ENCODE measurements at regions not wholly inside any gene's neighbourhood (a gene's known extent, or its start where the extent isn't known, plus 50 kb on each side); places are given as distances from the start of the nearest gene placed in this dataset.

- FAIRE-seq (no peak), DNase-seq (ENCODE audit: insufficient read length, low spot score) (no peak)
These were observed 105.5 kb upstream of the TMEM72 start for GRCh38 chr10:44805466-44806210.

- DNase-seq (ENCODE audit: insufficient read length, low spot score) (no peak), FAIRE-seq (no peak)
These were observed 104.2 kb upstream of the TMEM72 start for GRCh38 chr10:44806950-44807349.

GRCh38 chr10:44807451-44807850, 103.7 kb upstream of the TMEM72 start:
- DNase-seq (ENCODE audit: insufficient read length, low spot score) (no peak), FAIRE-seq (no peak)

- DNase-seq (ENCODE audit: insufficient read length, low spot score), result no peak
- no peak for FAIRE-seq
These were observed 101.5 kb upstream of the TMEM72 start for GRCh38 chr10:44809647-44810046.

GRCh38 chr10:44811072-44811471, 100.1 kb upstream of the TMEM72 start:
- no peak for FAIRE-seq
- DNase-seq (ENCODE audit: insufficient read length, low spot score), result no peak

GRCh38 chr10:44813201-44813600, 97.9 kb upstream of the TMEM72 start:
- FAIRE-seq (no peak), DNase-seq (ENCODE audit: insufficient read length, low spot score) (no peak)

GRCh38 chr10:44814929-44815328, 96.2 kb upstream of the TMEM72 start:
- DNase-seq (ENCODE audit: insufficient read length, low spot score), result no peak
- FAIRE-seq, result no peak

- no peak for FAIRE-seq
- no peak for DNase-seq (ENCODE audit: insufficient read length, low spot score)
These were observed 93.0 kb upstream of the TMEM72 start for GRCh38 chr10:44818041-44818649.

GRCh38 chr10:44818701-44819127, 92.4 kb upstream of the TMEM72 start:
- DNase-seq (ENCODE audit: insufficient read length, low spot score) (no peak), FAIRE-seq (no peak)

- no peak for DNase-seq (ENCODE audit: insufficient read length, low spot score)
- FAIRE-seq, result no peak
These were observed 91.0 kb upstream of the TMEM72 start for GRCh38 chr10:44820094-44820493.

- FAIRE-seq, result no peak
- no peak for DNase-seq (ENCODE audit: insufficient read length, low spot score)
These were observed 89.8 kb upstream of the TMEM72 start for GRCh38 chr10:44821290-44821689.

GRCh38 chr10:44822349-44822748, 88.8 kb upstream of the TMEM72 start:
- DNase-seq (ENCODE audit: insufficient read length, low spot score) (no peak), FAIRE-seq (no peak)

- no peak for DNase-seq (ENCODE audit: insufficient read length, low spot score)
- no peak for FAIRE-seq
These were observed 88.2 kb upstream of the TMEM72 start for GRCh38 chr10:44822966-44823365.

GRCh38 chr10:44824607-44825006, 86.5 kb upstream of the TMEM72 start:
- DNase-seq (ENCODE audit: insufficient read length, low spot score) (no peak), FAIRE-seq (no peak)

- no peak for DNase-seq (ENCODE audit: insufficient read length, low spot score)
- FAIRE-seq, result no peak
These were observed 83.6 kb upstream of the TMEM72 start for GRCh38 chr10:44827431-44828006.

- no peak for DNase-seq (ENCODE audit: insufficient read length, low spot score)
- no peak for FAIRE-seq
These were observed 82.5 kb upstream of the TMEM72 start for GRCh38 chr10:44828508-44829142.

GRCh38 chr10:44829426-44829825, 81.7 kb upstream of the TMEM72 start:
- FAIRE-seq, result no peak
- DNase-seq (ENCODE audit: insufficient read length, low spot score), result no peak

GRCh38 chr10:44830022-44830421, 81.1 kb upstream of the TMEM72 start:
- no peak for FAIRE-seq
- peak; percentile 11 for DNase-seq (ENCODE audit: insufficient read length, low spot score)

- FAIRE-seq (no peak), DNase-seq (ENCODE audit: insufficient read length, low spot score) (no peak)
These were observed 79.6 kb upstream of the TMEM72 start for GRCh38 chr10:44831581-44831980.

- FAIRE-seq, result no peak
- no peak for DNase-seq (ENCODE audit: insufficient read length, low spot score)
These were observed 78.3 kb upstream of the TMEM72 start for GRCh38 chr10:44832595-44833390.

GRCh38 chr10:44834131-44834530, 77.0 kb upstream of the TMEM72 start:
- FAIRE-seq, result no peak
- DNase-seq (ENCODE audit: insufficient read length, low spot score), result no peak
